Transverse colon (tissue), 4 donors: ENCODE measurements at regions not wholly inside any gene's neighbourhood (a gene's known extent, or its start where the extent isn't known, plus 50 kb on each side); places are given as distances from the start of the nearest gene placed in this dataset.

Experiments
- EP300 ChIP-seq: sonication (generic); formaldehyde crosslinking; IDR thresholded peaks from one replicate; pipeline ENCODE4 v1.6.1; 2017; ENCODE audit warnings: antibody characterized with exemption, low read depth
- POLR2A ChIP-seq: fragments of 450-650 bp; IDR thresholded peaks from one replicate; pipeline ENCODE4 v1.6.1; 2016; ENCODE audit warnings: antibody characterized with exemption, mild to moderate bottlenecking, moderate library complexity
- POLR2AphosphoS5 ChIP-seq, 3 donors: sonication (generic); formaldehyde crosslinking; IDR thresholded peaks; one replicate each; pipeline ENCODE4 v1.6.1; 2016; ENCODE audit warnings: antibody characterized with exemption in 3 of 3
- TF ChIP-seq, protein P1 (sequence below), 5 experiments: fragments of 200-600 bp in 3 of 5; fragments of 450-650 bp in 2 of 5; sonication (generic) in 3 of 5; IDR thresholded peaks; 1 replicate in 2 of 5; 2 replicates in 3 of 5; pipeline ENCODE4 v1.5.1; 2016 to 2017; ENCODE audit warnings: antibody characterized with exemption in 5 of 5, inconsistent platforms in 3 of 5, mild to moderate bottlenecking in 2 of 5, moderate library complexity in 1 of 5

DNA sequence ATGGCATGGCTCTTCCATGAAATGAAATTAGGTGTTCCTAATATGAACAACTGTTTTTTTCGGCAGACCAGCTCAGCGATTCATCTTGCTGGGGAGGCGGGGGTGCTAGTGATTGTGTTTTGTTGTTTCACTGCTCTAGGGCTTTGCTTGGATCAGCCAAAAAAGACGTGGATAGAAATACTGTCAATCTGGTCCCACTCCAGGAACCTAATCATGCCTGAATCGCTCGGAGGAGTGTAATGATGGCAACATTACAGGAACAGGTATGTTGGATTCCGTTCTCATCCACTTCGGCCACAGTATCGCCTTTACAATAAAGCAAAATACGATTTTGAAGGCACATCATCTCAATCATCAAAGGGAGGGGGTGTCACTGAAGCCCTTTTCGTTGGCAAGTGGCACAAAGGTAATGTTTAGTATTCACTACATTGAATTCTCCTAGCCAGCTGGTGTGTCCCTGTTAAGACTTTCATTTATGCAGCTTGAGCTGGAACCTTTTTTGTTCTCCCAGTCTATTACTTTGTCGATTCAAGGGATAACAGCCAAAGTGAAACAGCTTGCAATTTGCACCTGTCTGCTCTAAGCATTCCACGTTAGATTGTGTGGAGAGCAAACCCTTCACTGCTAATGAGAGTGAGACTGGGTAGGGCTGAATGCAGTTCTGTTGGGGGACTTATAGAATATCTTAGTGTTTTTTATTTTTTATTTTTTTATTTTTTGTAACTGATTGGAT, 477.7 kb downstream of the TFAP2A start:
- TF ChIP-seq, protein P1, sequence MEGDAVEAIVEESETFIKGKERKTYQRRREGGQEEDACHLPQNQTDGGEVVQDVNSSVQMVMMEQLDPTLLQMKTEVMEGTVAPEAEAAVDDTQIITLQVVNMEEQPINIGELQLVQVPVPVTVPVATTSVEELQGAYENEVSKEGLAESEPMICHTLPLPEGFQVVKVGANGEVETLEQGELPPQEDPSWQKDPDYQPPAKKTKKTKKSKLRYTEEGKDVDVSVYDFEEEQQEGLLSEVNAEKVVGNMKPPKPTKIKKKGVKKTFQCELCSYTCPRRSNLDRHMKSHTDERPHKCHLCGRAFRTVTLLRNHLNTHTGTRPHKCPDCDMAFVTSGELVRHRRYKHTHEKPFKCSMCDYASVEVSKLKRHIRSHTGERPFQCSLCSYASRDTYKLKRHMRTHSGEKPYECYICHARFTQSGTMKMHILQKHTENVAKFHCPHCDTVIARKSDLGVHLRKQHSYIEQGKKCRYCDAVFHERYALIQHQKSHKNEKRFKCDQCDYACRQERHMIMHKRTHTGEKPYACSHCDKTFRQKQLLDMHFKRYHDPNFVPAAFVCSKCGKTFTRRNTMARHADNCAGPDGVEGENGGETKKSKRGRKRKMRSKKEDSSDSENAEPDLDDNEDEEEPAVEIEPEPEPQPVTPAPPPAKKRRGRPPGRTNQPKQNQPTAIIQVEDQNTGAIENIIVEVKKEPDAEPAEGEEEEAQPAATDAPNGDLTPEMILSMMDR (IDR thresholded peaks at IDR 0.05), result no peak
- TF ChIP-seq POLR2A, result no peak
- no peak for TF ChIP-seq POLR2AphosphoS5 (IDR thresholded peaks at IDR 0.05)
- no peak for TF ChIP-seq EP300
